CD4-positive, alpha-beta T cell treated with Interleukin-10 for 1 hour (primary cell): ENCODE measurements at regions not wholly inside any gene's neighbourhood (a gene's known extent, or its start where the extent isn't known, plus 50 kb on each side); places are given as distances from the start of the nearest gene placed in this dataset.
"Not testable (repeated sequence)": the region's sequence is repeated elsewhere in the genome, so short reads cannot be mapped to it uniquely, and the experiment has no call there.

Experiments used
- DNase-seq: peaks from one replicate; pipeline ENCODE4 v3.0.0-alpha.2; 2020

DNA sequence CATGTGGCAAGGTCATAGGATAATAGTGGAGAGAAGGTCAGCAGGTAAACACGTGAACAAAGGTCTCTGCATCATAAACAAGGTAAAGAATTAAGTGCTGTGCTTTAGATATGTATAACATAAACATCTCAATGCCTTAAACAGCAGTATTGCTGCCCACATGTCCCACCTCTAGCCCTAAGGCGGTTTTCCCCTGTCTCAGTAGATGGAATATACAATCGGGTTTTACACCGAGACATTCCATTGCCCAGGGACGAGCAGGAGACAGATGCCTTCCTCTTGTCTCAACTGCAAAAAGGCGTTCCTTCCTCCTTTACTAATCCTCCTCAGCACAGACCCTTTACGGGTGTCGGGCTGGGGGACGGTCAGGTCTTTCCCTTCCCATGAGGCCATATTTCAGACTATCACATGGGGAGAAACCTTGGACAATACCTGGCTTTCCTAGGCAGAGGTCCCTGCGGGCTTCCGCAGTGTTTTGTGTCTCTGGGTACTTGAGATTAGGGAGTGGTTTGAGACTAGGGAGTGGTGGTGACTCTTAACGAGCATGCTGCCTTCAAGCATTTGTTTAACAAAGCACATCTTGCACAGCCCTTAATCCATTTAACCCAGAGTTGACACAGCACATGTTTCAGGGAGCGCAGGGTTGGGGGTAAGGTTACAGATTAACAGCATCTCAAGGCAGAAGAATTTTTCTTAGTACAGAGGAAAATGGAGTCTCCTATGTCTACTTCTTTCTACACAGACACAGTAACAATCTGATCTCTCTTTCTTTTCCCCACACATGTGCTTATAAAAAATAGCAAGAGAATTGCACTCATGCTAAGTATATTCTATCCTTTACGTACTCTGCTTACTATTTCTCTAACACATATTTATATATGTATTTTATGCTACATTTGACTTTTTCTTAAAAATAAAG lies 347.7 kb upstream of the TMEFF2 start:
- DNase-seq, result not testable (repeated sequence)

DNA sequence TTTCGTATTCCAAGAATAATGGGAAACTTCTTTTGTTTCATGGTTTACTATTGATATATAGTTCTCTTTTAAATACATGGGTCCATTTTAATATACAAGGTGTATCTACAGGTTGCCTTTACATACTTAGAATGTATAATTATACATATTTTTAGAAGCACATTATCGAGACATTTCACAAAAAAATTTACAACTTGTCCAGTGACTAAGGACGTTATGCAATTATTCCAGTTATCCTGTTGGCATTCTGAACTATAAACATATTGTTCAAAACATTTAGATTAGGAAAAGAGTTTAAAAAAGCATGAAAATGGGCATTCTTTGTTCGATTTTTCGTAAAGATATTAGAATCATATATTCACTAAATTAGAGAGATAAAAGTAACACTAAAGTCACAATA lies 344.6 kb upstream of the TMEFF2 start:
- no peak for DNase-seq

DNA sequence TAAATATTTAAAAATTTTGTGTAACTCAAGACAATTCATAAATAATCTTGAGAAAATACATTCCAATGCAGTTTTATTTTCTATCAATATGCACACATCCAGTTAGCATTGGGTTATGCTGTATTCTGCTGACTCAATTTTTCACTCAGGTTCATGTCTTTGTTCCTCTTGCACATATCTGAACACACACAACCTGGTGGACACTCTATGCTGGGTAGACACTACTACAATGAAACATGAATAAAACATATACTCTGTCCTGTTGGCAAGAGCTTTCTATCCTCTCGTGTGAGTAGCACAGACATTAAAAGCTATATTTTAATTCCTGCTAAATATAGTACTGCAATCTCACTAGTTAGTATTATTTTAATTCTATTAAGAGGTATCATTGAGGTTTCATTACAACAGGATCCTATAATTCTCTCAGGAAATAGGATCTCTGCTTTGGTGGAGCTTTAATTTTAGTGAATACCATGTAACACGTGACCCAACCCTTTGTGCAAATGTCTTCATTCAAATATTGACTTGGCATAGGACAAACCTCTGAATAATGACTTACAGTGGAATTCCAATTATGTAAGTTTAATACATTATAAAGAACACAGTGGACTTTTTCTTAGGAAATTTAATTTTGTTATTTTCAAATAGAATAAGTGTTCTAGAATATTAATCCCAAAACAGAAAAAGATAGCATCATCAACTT lies 342.3 kb upstream of the TMEFF2 start:
- no peak for DNase-seq

DNA sequence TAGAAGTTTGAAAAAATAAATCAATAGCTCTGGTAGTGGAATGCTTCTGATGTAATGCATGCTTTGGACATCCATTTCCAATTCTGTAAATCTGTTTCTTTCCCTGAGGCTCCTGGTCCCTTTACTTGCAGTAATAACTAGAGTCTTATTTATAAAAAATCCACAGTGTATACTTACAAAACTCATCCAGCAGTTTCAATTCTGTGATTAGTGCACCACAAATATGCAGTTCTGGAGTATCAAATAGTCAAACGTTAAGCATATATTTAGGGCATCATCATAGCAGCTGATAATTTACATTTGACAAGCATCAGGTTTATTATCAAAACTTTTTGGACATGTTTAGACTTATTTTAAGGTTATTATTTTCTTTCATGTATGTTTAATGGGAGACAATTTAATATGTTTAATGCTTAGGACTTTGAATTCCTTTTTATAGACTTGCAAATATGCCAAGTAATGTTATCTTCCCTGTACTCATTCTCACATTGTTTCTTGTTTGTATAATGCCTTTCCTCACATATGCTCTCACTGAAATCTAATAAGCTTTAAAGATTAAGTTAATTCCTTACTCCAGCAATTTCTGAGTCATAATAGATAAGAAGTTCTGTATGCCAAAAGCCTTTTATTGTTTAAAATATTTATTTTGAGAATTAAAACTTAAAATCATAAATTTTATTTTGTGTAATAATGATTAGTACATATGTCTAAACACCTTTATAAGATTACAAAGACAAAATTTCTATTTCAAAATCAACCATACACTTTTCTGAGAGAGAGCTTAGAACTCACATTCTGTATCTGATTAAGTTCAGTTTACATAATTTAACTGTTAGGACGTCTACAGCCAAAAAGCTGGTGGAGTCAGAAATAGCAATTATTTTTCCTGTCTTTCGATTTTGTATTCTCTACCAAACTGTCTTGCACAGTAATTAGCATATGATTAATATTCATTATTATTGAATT lies 341.5 kb upstream of the TMEFF2 start:
- DNase-seq, result no peak

DNA sequence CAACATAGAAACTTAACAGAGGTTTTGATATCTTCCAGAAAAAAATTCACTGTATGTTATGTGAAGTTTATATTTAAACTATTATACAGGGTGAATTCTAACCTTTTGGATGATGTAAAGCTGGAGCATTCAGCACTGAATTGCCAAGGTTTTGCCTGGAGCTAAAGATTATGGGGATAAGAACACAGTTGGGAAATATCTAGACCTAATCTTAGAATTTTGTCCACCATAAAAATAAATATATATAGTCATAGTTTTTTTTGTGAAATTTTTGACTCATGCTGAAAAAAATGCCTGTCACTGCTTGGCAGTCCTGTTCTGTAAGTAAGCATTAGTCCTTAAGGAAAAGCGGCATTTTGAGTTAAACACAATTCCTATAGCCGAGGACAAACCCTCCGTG lies 339.3 kb upstream of the TMEFF2 start:
- DNase-seq, result no peak

DNA sequence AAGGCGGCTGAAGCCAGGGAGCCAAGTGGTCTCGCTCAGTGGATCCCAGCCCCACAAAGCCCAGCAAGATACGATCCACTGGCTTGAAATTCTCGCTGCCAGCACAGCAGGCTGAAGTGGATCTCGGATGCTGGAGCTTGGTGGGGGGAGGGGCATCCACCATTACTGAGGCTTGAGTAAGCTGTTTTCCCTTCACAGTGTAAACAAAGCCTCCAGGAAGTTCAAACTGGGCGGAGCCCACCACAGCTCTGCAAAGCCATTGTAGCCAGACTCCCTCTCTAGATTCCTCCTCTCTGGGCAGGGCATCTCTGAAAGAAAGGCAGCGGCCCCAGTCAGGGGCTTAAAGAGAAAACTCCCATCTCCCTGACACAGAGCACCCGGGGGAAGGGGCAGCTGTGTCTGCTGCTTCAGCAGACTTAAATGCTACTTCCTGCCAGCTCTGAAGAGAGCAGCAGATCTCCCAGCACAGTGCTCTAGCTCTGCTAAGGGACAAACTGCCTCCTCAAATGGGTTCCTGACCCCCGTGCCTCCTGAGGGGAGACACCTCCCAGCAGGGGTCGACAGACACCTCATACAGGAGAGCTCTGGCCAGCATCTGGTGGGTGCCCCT lies 330.0 kb upstream of the TMEFF2 start:
- not testable (repeated sequence) for DNase-seq

DNA sequence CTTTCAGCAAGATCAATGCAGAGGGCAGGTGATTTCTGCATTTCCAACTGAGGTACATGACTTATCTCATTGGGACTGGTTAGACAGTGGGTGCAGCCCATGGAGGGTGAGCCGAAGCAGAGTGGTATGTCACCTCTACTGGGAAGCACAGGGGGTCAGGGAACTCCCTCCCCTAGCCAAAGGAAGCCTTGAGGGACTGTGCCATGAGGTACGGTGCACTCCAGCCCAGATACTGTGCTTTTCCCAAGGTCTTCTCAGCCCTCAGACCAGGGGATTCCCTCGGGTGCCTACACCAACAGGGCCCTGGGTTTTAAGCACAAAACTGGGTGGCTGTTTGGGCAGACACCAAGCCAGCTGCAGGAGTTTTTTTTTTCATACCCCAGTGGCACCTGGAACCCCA lies 329.5 kb upstream of the TMEFF2 start:
- DNase-seq, result not testable (repeated sequence)

DNA sequence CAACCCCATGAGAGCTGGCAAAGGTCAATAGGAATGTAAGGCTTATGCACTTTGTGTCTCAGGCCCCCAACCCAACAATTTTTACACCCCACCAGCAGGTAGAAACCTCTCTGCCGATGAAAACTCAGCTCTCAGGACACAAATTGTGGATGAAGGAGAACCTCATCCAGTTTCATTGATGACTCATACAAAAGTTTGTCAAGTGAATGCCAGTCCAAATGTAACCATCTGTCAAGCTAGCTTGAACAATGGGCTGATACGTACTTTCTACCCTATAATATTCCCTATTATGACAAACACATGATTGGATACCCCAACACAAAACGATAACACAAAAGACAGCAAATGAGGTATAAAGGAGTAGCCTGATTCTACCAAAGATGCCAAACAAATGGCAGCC lies 321.2 kb upstream of the TMEFF2 start:
- DNase-seq, result no peak

DNA sequence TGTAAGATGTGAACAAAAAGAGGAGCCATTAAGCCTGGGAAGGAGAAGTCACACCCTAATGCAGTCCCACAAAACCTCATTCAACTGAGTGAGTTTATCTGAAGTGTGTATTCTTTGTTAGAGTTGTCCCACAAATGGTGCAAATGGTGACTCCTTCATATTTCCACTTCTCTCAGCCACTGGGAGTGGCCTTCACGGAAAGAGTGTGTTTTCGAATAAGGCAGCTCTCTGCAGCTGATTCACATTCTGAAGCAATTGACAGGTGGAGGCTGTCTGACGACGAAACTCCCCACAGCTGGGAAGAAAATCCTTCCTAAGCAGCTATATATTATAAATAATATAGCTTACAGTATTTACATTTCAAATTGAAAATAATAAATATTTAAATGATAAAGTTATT lies 318.8 kb upstream of the TMEFF2 start:
- no peak for DNase-seq

DNA sequence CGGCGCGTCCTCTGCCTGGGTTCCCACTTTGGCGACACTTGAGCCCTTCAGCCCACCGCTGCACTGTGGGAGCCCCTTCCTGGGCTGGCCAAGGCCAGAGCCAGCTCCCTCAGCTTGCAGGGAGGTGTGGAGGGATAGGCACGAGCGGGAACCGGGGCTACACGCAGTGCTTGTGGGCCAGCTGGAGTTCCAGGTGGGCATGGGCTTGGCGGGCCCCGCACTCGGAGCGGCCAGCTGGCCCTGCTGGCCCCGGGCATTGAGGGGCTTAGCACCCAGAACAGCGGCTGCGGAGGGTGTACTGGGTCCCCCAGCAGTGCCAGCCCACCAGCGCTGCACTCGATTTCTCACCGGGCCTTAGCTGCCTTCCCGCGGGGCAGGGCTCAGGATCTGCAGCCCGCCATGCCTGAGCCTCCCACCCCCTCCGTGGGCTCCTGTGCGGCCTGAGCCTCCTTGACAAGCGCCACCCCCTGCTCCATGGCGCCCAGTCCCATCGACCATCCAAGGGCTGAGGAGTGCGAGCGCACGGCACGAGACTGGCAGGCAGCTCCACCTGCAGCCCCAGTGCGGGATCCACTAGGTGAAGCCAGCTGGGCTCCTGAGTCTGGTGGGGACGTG lies 313.2 kb upstream of the TMEFF2 start:
- not testable (repeated sequence) for DNase-seq

DNA sequence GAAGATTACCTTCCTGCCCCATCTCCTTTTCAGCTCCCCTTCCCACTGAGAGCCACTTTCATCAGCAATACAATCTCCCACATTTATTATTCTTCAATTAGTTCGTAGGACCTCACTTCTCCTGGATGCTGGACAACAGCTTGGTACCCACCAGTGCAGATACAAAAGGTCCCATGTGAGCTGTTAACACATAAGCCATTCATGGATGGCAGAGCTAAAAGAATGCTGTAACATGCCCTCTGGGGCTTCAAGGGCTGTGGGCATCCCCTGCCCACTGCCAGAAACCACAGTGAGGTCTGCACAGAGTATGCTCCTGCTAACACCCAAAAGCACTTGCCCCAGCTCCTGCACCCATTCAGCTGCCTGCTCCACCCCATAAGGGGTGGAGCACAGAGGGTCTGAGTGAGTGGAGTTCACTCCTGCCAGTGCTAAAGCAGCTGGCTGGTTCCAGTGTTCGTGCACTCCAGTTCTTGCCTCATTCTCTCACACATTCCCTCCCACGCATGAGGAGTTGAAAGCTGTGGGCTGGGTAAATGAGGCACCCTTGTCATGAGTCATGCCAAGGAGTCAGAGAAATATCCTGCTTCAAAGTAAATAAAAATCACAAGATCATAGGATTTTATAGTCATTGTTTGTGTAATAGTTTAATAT lies 305.9 kb upstream of the TMEFF2 start:
- no peak for DNase-seq

DNA sequence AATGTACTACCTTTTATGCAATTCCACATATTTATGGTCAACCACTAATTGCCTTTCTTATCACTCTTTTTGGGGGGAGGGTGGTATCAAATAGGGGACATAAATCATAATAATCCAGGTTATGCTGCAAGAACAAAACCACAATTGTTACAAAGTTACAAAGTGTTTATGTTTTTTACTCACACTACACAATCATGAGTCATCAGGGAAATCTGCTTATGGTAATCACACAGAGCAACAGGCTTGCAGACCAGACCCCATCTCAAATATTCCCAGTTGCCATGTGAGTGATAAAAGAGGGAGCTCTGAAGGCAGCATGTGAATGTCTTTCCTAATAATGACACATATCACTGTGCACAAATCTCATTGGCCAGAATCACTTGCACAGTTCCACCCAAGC lies 304.7 kb upstream of the TMEFF2 start:
- DNase-seq, result no peak

DNA sequence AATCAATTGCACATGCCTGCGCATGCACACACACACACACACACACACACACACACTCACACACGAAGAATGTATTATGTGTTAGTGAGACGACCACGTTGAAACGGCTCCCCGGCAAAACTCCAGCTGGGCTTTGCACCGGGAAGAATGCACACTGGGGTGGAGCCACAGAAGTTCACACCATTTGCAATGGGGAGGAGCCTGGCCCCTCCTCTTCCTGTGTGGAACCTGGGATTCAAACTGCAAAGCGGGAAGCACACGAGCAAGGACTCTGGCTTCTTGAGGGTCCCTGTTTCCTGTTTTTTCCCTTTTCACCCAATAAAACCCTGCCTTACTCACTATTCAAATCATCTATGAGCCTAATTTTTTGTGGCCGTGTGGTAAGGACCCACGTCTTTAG lies 304.0 kb upstream of the TMEFF2 start:
- no peak for DNase-seq

DNA sequence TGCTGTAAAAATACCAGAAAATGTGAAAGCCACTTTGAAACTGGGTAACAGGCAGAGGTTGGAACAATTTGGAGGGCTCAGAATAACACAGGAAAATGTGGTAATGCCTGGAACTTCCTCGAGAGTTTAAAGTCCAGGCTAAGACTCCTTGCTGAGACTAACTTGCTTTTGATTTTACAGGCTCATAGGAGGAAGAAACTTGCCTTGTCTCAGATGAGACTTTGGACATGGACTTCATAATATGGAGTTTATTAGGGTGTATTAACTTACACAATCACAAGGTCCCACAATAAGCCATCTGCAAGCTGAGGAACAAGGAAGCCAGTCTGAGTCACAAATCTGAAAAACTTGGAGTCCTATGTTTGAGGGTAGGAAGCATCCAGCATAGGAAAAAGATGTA lies 293.4 kb upstream of the TMEFF2 start:
- not testable (repeated sequence) for DNase-seq

DNA sequence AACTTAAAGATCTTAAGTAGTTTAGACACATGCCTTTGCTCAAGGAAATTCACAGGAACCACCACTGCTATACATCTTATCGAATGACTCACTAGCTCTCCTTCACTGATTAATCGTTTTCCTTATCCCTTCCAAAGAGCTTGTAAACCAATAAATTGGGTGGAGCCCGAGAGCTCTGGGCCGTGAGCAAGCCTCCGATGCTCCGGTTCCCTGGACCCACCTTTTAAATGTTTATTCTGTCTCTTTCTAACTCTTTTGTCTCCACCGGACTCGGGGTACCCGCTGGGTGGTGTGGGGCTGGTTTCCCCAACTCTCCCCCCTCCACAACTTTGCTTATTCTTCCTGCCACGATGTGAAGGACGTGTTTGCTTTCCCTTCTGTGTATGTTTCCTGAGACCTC lies 292.9 kb upstream of the TMEFF2 start:
- DNase-seq, result no peak

DNA sequence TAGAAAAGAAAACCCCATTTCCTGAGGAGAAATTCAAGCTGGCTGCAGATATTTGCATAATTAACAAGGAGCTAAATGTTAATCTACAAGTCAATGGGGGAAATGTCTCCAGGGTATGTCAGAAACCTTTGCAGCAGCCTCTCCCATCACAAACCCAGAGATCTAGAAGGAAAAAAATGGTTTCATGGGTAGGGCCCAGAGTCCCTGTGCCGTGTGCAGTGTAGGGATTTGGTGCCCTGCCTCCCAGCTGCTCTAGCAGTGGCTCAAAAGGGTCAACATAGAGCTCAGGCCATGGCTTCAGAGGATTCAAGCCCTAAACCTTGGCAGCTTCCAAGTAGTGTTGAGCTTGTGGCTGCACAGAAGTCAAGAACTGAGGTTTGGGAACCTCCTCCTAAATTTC lies 290.2 kb upstream of the TMEFF2 start:
- DNase-seq, result no peak

DNA sequence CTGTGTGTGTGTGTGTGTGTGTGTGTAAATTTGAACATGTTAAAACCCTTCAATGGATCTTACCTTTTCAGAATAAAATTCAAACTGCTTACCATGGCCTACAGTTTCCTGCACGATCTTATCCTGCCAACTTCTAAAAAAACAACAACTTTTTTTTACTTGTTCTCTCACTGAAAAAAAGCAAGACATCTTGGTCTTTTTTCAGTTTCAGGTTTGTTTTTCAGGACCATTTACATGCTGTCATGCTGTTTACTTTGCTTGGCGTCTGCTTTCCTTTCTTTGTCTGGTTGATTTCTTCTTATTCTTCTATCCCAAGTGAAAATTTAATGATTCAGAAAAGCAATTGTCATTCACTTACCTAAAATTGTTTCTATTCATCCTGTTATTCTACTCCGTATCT lies 286.3 kb upstream of the TMEFF2 start:
- DNase-seq, result no peak

DNA sequence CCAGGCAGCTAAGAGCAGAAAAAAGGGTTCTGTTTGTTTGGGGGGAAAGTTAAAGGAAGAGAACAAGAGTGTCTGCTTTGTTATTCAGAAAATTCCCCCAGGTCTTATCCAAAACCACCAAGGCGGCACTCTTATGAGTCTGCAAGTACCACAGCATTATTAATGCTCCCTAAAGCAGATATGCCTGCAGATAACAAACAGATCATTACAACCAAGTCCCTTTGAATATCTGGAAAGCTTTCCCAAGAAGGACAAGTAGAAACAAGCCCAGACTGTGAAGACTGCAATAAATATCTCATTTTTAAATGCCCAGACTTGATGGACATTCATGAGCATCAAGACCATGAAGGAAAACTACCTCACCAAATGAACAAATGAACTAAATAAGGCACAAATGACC lies 278.6 kb upstream of the TMEFF2 start:
- no peak for DNase-seq

DNA sequence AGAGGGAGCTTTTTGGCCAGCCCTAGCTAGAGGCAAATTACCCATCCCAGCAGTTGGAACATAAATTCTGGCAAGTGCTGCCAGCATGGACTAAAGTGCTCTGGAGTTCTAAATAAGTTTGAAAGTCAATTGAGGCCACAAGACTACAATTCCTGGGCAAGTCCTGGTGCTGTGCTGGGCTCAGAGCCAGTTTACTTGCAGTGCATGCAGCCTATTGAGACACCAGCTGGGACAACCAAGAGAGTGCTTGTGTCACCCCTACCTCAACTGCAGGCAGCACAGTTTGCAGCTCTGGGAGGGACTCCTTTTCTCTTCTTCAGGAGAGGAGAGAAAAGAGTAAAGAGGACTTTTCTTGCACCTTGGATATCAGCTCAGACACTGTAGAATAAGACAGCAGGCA lies 277.2 kb upstream of the TMEFF2 start:
- DNase-seq, result no peak

DNA sequence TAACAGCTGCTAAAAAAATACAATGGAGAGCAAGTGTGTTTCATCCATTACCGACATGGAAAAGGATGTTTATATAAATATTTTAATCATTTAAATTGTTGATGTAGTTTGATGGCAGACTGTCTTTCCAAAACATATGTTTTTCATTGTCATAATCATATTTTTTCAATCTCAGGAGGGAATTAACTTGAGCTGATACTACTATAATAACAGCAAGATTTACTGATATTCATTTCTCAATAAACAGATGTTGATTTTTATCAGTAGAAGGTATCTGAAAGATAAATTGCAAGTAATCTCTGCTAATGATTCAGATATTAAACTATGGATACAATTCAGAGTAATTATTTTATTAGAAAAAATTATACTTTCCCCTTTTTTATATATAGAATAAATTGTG lies 274.9 kb upstream of the TMEFF2 start:
- DNase-seq, result no peak

DNA sequence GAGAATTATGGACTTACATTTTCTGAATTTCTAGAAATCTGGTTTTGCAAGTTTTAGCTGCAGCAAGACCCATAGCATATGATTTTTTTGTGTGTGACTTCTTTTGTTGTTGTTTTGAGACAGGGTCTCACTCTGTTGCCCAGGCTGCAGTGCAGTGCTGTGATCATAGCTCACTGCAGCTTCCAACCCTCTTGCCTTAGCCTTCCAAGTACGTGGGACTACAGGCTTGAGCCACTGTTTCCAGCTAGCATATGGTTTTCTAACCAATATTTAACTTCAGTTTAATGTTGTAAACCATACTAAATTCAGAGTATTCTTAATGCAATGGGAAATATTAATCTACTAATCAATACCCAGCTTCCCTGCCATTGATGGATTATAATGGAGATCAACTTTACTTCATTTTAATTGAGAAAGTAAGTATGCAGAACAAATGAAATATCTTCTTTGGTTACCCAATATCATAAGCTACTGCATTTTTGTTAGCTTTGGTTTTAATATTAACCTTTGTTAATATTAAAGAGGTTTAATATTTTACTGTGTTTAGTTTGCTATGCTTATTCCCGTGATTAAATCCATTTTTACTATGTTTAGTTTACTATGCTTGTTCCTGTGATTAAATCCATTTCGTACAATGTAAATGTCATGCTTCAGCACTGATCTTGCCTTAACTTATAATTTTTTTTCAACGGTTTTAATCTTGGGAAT lies 273.4 kb upstream of the TMEFF2 start:
- DNase-seq, result no peak
